SK-N-SH (cell line): ENCODE measurements at regions not wholly inside any gene's neighbourhood (a gene's known extent, or its start where the extent isn't known, plus 50 kb on each side); places are given as distances from the start of the nearest gene placed in this dataset.
"Not testable (repeated sequence)": the region's sequence is repeated elsewhere in the genome, so short reads cannot be mapped to it uniquely, and the experiment has no call there.

ENCODE experiments used
- CTCF ChIA-PET: fragments of 300-600, 350-600 bp; formaldehyde crosslinking; extraction: SDS; loops from one replicate; lab custom pipeline; 2021; lab: Yijun Ruan, JAX
- POLR2A ChIA-PET: fragments of 350-600 bp; sonication (Branson Sonifier 250); formaldehyde crosslinking; extraction: SDS; loops from one replicate; lab custom pipeline; 2020; ENCODE audit warnings: antibody characterized with exemption, inconsistent platforms; lab: Yijun Ruan, JAX
- DNase-seq: peaks from one replicate; pipeline ENCODE4 v3.0.0; 2012
- H2AFZ ChIP-seq: fragments of 200-600 bp; sonication (generic); 2 replicates; pipeline ENCODE4 v1.8.1; 2016; ENCODE audit warnings: antibody characterized with exemption, mild to moderate bottlenecking, low read depth
- H3F3A ChIP-seq: fragments of 200-600 bp; sonication (generic); replicated peaks from 2 replicates; pipeline ENCODE3; 2016; ENCODE audit warnings: antibody characterized with exemption, mild to moderate bottlenecking; ENCODE audit not compliant: insufficient read depth
- H3K27ac ChIP-seq, 2 experiments: fragments of 200-500 bp in 1 of 2; fragments of 200-600 bp in 1 of 2; sonication (Bioruptor generic) in 1 of 2; sonication (generic), shearing (Covaris generic) in 1 of 2; 2 replicates each; pipeline versions ENCODE4 v1.5.1 to v1.6.1; 2014 to 2016; ENCODE audit warnings: low read depth in 2 of 2, inconsistent platforms in 1 of 2, low read length in 1 of 2, mild to moderate bottlenecking in 1 of 2, mixed read lengths in 1 of 2
- H3K27me3 ChIP-seq: fragments of 200-600 bp; sonication (generic), shearing (Covaris generic); 2 replicates; pipeline ENCODE4 v1.6.1; 2016; ENCODE audit warnings: mixed run types; ENCODE audit not compliant: insufficient read depth
- H3K36me3 ChIP-seq, 2 experiments: fragments of 200-500 bp in 1 of 2; fragments of 200-600 bp in 1 of 2; sonication (Bioruptor generic) in 1 of 2; sonication (generic) in 1 of 2; replicated peaks in 1 of 2; 2 replicates each; pipeline versions ENCODE3 to v1.5.1; 2014 to 2016; ENCODE audit warnings: low read length in 1 of 2, mild to moderate bottlenecking in 1 of 2; ENCODE audit not compliant: insufficient read depth in 2 of 2, control insufficient read depth in 1 of 2
- H3K4me1 ChIP-seq, 2 experiments: fragments of 200-500 bp in 1 of 2; fragments of 200-600 bp in 1 of 2; sonication (Bioruptor generic) in 1 of 2; sonication (generic), shearing (Covaris generic) in 1 of 2; 2 replicates each; pipeline versions ENCODE4 v1.5.1 to v1.6.1; 2014 to 2016; ENCODE audit warnings: low read depth in 1 of 2, low read length in 1 of 2, mixed run types in 1 of 2; ENCODE audit not compliant: insufficient read depth in 2 of 2, control insufficient read depth in 1 of 2
- H3K4me2 ChIP-seq: fragments of 200-600 bp; sonication (generic), shearing (Covaris generic); 2 replicates; pipeline ENCODE4 v1.6.1; 2017; ENCODE audit warnings: mixed run types
- H3K4me3 ChIP-seq, 2 experiments: fragments of 200-500 bp in 1 of 2; fragments of 200-600 bp in 1 of 2; sonication (Bioruptor generic) in 1 of 2; sonication (generic), shearing (Covaris generic) in 1 of 2; 2 replicates each; pipeline versions ENCODE4 v1.5.1 to v1.8.1; 2014 to 2016; ENCODE audit warnings: low read depth in 2 of 2, inconsistent platforms in 1 of 2, low read length in 1 of 2, mild to moderate bottlenecking in 1 of 2, mixed read lengths in 1 of 2, moderate library complexity in 1 of 2
- H3K79me2 ChIP-seq: fragments of 200-600 bp; sonication (generic); 2 replicates; pipeline ENCODE4 v1.8.1; 2017; ENCODE audit warnings: mild to moderate bottlenecking; ENCODE audit not compliant: insufficient read depth
- H3K9ac ChIP-seq: fragments of 200-600 bp; sonication (generic); 2 replicates; pipeline ENCODE4 v1.6.1; 2017; ENCODE audit warnings: mixed run types
- H3K9me2 ChIP-seq: fragments of 200-600 bp; sonication (generic); 2 replicates; pipeline ENCODE4 v1.6.1; 2017; ENCODE audit warnings: mixed run types
- H3K9me3 ChIP-seq: fragments of 200-600 bp; sonication (generic); 2 replicates; pipeline ENCODE4 v1.6.1; 2017; ENCODE audit warnings: mixed run types, mild to moderate bottlenecking, moderate library complexity
- H4K20me1 ChIP-seq: fragments of 200-600 bp; sonication (generic); 2 replicates; pipeline ENCODE4 v1.6.1; 2017; ENCODE audit warnings: mild to moderate bottlenecking, mixed run types; ENCODE audit not compliant: insufficient read depth
- GABPA ChIP-seq: IDR thresholded peaks from 2 replicates; pipeline ENCODE4 v1.4.0; 2012; ENCODE audit warnings: low read depth, mild to moderate bottlenecking
- JUND ChIP-seq: IDR thresholded peaks from 2 replicates; pipeline ENCODE4 v1.4.0; 2012
- MAX ChIP-seq: IDR thresholded peaks from 2 replicates; pipeline ENCODE4 v1.4.0; 2012; ENCODE audit warnings: low read depth
- NRF1 ChIP-seq: IDR thresholded peaks from 2 replicates; pipeline ENCODE4 v1.6.1; 2012; ENCODE audit warnings: low read depth, mild to moderate bottlenecking, low read length
- POLR2AphosphoS5 ChIP-seq: IDR thresholded peaks from 2 replicates; pipeline ENCODE4 v1.6.1; 2012; ENCODE audit warnings: low read depth, low read length
- RCOR1 ChIP-seq: fragments of 150-350 bp; IDR thresholded peaks from 2 replicates; pipeline ENCODE4 v1.6.1; 2017; ENCODE audit warnings: antibody characterized with exemption, low read length
- WGBS: methylation state at CpG from one replicate; pipeline ENCODE4 v1.1.6; 2017; ENCODE audit warnings: low lambda C conversion rate; 5-methylcytosine and 5-hydroxymethylcytosine counted together

GRCh38 chr3:10109-10996 is 186.2 kb upstream of the CHL1 start:
- H3K4me3 ChIP-seq, H3K9me2 ChIP-seq, H3K27me3 ChIP-seq, CTCF ChIA-PET, H3K9me3 ChIP-seq, H3K4me1 ChIP-seq, H2AFZ ChIP-seq, H4K20me1 ChIP-seq, H3K4me2 ChIP-seq, H3K79me2 ChIP-seq, H3K27ac ChIP-seq, DNase-seq, H3F3A ChIP-seq, H3K36me3 ChIP-seq, H3K9ac ChIP-seq, POLR2A ChIA-PET: not testable (repeated sequence)
- 0% methylated on average over 8 of the region's 15 CpGs for WGBS
- TF ChIP-seq POLR2AphosphoS5 = 0 out of 2 replicates have a peak, but pooled peaks have one; percentile 26

- ChIA-PET POLR2A (no interaction called here), CTCF (no interaction called here)
- Histone ChIP-seq H3K79me2 (no peaks in the 10 kb centered on the region), H3K4me2 (0 out of 2 replicates have a peak overlapping the region, but pooled peaks have one; percentile 59), H3K9ac (no peak overlapping the region), H3F3A (peaks cover 4% of the 10 kb centered on the region), H3K27ac (peak overlapping the region in 1 of 2 experiments; percentile 58; a peak in 1 of 4 replicates), H3K9me2 (no peaks in the 10 kb centered on the region), H2AFZ (no peak overlapping the region), H3K4me1 (no peaks in the 10 kb centered on the region; a peak in 1 of 4 replicates), H3K27me3 (no peaks in the 10 kb centered on the region), H3K4me3 (peak overlapping the region in 1 of 2 experiments; percentile 33; a peak in 1 of 4 replicates), H3K9me3 (no peaks in the 10 kb centered on the region), H4K20me1 (no peaks in the 10 kb centered on the region), H3K36me3 (no peaks in the 10 kb centered on the region)
- peak; percentile 51 for DNase-seq
- TF ChIP-seq GABPA (no peak), MAX (0 out of 2 replicates have a peak, but pooled peaks have one; percentile 23), POLR2AphosphoS5 (peak; percentile 55; the same call in 1 of the 2 replicates), NRF1 (peak; percentile 53)
- 76% methylated on average over 14 of the region's 22 CpGs for WGBS
Measured at GRCh38 chr3:11734-12133, 184.8 kb upstream of the CHL1 start.

GRCh38 chr3:14652-15051 is 181.9 kb upstream of the CHL1 start:
- no peak overlapping the region for H3K4me2 ChIP-seq
- no peaks in the 10 kb centered on the region for H4K20me1 ChIP-seq
- no peak for DNase-seq
- no peaks in the 10 kb centered on the region for H3K36me3 ChIP-seq
- WGBS = 36% methylated on average over 3 of the region's 3 CpGs
- H3K4me3 ChIP-seq = no peak overlapping the region
- H3K79me2 ChIP-seq = no peaks in the 10 kb centered on the region
- no peak overlapping the region for H3K9ac ChIP-seq
- POLR2A ChIA-PET = no interaction called here
- no peak for TF ChIP-seq RCOR1
- no peak for TF ChIP-seq JUND
- TF ChIP-seq, all 33 proteins: peak for 0
- CTCF ChIA-PET = no interaction called here
- Histone ChIP-seq H3F3A (peaks cover 4% of the 10 kb centered on the region), H3K9me2 (no peaks in the 10 kb centered on the region), H3K9me3 (no peaks in the 10 kb centered on the region), H3K27me3 (no peaks in the 10 kb centered on the region), H2AFZ (no peak overlapping the region), H3K4me1 (no peaks in the 10 kb centered on the region; a peak in 1 of 4 replicates), H3K27ac (no peak overlapping the region)
